HG03520 (cell line): ENCODE measurements at regions not wholly inside any gene's neighbourhood (a gene's known extent, or its start where the extent isn't known, plus 50 kb on each side); places are given as distances from the start of the nearest gene placed in this dataset.

Experiments
- ATAC-seq: cut with Tn5 transposase; IDR thresholded peaks from one replicate; pipeline ENCODE4 v1.9.1; 2021; ENCODE audit warnings: mild to moderate bottlenecking, moderate library complexity; ENCODE audit not compliant: unreplicated experiment

GRCh38 chr7:68258609-68259008 lies 1262.0 kb downstream of the TYW1 start:
- ATAC-seq: no peak

- ATAC-seq: no peak
Observed at GRCh38 chr7:68265258-68265657, 1268.6 kb downstream of the TYW1 start.

- no peak for ATAC-seq
Observed at GRCh38 chr7:68266004-68266579, 1269.5 kb downstream of the TYW1 start.

GRCh38 chr7:68267486-68267885 lies 1270.9 kb downstream of the TYW1 start:
- ATAC-seq: no peak

- no peak for ATAC-seq
Observed at GRCh38 chr7:68269405-68269804, 1272.8 kb downstream of the TYW1 start.

GRCh38 chr7:68272507-68272906 lies 1275.9 kb downstream of the TYW1 start:
- ATAC-seq: no peak

GRCh38 chr7:68276725-68277124 lies 1280.1 kb downstream of the TYW1 start:
- ATAC-seq: no peak

GRCh38 chr7:68279827-68280400 lies 1283.3 kb downstream of the TYW1 start:
- no peak for ATAC-seq

- no peak for ATAC-seq
Observed at GRCh38 chr7:68280931-68281330, 1284.3 kb downstream of the TYW1 start.

- no peak for ATAC-seq
Observed at GRCh38 chr7:68288144-68288593, 1291.5 kb downstream of the TYW1 start.

- ATAC-seq: no peak
Observed at GRCh38 chr7:68291710-68292109, 1295.1 kb downstream of the TYW1 start.

- ATAC-seq: no peak
Observed at GRCh38 chr7:68295386-68295785, 1298.8 kb downstream of the TYW1 start.

GRCh38 chr7:68304536-68304935 lies 1293.7 kb upstream of the AUTS2 start:
- no peak for ATAC-seq

- ATAC-seq: no peak
Observed at GRCh38 chr7:68306692-68307107, 1291.6 kb upstream of the AUTS2 start.

- ATAC-seq: no peak
Observed at GRCh38 chr7:68309271-68309670, 1289.0 kb upstream of the AUTS2 start.

GRCh38 chr7:68309806-68310205 lies 1288.5 kb upstream of the AUTS2 start:
- no peak for ATAC-seq

GRCh38 chr7:68311958-68312357 lies 1286.3 kb upstream of the AUTS2 start:
- no peak for ATAC-seq

- ATAC-seq: no peak
Observed at GRCh38 chr7:68313806-68314205, 1284.5 kb upstream of the AUTS2 start.

- no peak for ATAC-seq
Observed at GRCh38 chr7:68314208-68314607, 1284.1 kb upstream of the AUTS2 start.

GRCh38 chr7:68317476-68317875 lies 1280.8 kb upstream of the AUTS2 start:
- no peak for ATAC-seq

GRCh38 chr7:68319061-68319460 lies 1279.2 kb upstream of the AUTS2 start:
- no peak for ATAC-seq

- no peak for ATAC-seq
Observed at GRCh38 chr7:68321076-68321639, 1277.1 kb upstream of the AUTS2 start.
